Femur (tissue), 1 donor: ENCODE measurements at regions not wholly inside any gene's neighbourhood (a gene's known extent, or its start where the extent isn't known, plus 50 kb on each side); places are given as distances from the start of the nearest gene placed in this dataset.
A peak's percentile ranks its signal among the peaks of the same experiment; 100 is the strongest.

Experiments used
- DNase-seq: peaks from one replicate; pipeline ENCODE4 v3.0.0-alpha.2; 2017

DNA sequence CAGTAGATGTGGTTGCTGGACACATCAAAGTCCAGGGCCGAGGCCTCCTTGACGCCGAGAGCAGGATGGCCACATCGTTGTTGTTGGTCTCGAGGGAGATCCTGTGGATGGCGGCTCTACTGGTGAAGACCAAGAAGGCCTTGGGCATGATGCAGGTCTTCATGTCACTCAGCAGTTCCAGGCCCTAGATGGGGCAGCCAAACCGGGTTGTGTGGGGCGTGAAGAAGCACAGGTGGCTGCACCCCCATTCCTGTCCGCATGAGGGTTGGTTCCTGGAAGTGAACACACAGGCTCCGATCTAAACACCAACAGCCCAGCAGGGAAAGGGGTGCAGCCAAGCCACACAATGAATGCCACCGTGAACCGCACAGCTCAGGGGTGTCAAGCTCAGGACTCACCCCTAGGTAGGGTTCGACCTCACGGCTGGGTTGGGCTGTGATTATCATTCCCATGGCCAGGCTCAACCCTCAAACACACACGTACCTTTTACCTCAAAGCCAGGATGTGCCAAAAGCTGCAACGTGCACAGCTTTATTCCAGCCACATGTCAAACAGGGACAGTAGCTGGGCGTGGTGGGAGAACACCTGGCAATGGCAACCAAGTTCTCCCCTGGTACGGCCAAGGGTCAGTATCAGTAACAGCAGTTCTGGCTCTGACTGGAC is 132.3 kb downstream of the CRYBB2 start:
- DNase-seq, result peak; percentile 13

GRCh38 chr22:25352294-25352680 is 132.8 kb downstream of the CRYBB2 start:
- no peak for DNase-seq

GRCh38 chr22:25353516-25354445 is 134.3 kb downstream of the CRYBB2 start:
- no peak for DNase-seq

GRCh38 chr22:25354456-25354855 is 135.0 kb downstream of the CRYBB2 start:
- DNase-seq, result no peak

GRCh38 chr22:25357132-25357455 is 137.7 kb downstream of the CRYBB2 start:
- no peak for DNase-seq

DNA sequence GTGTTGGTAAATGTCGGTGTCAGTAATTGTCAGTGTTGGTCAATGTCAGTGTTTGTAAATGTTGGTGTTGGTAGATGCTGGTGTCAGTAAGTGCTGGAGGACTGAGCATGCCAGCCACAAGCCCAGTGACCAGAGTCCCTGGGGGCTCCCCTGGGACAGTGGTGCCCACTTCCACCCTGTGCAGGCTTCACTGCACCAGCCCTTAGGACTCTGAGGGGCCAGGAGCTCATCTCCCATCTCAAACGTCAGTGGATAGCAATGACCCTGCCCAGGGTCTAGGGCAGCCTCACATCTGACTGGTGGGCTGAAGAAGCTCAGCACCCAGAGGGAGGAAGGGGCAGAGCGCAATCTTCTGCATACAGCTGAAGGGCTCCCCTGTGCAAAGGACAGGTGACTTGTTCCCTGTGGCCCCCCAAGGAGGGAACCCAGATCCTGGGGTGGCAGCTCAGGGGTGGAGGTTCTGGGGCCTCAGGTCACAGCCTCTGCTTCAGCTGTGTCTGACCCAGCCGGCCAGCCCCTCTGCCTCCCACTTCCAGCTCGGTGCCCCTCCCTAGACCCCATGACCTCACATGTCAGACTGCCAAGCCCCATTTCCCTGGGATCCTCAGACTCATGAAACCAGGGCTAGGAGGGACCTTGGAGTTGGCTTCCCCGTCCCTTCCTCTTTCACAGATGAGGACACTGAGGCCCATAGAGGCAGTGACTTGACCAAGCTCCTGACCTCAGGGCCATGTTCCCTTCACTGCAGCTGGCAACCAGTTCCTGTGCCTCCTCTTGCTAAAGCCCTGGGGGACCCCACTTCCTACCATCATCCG is 138.4 kb downstream of the CRYBB2 start:
- DNase-seq, result no peak

GRCh38 chr22:25358421-25359170 is 139.2 kb downstream of the CRYBB2 start:
- DNase-seq, result no peak

- no peak for DNase-seq
Measured at GRCh38 chr22:25359601-25360261, 140.3 kb downstream of the CRYBB2 start.

GRCh38 chr22:25360411-25360810 is 141.0 kb downstream of the CRYBB2 start:
- no peak for DNase-seq

GRCh38 chr22:25360891-25361645 is 141.6 kb downstream of the CRYBB2 start:
- DNase-seq, result no peak

DNA sequence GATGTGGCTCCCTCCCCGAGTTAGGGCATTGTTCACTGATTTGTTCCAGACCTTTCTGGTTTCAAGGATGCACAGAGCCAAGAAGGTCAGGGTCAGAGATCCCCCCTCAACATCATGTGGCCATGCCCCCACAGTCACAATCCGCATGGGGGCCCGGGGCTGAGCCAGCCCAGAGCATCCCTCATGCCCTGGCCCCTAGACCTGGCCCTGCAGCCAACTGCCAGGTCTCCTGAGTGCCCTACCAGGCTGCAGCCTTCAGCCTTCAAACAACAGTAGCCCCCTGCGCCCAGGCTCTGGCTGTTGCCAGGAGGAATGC is 142.4 kb downstream of the CRYBB2 start:
- DNase-seq, result no peak

DNA sequence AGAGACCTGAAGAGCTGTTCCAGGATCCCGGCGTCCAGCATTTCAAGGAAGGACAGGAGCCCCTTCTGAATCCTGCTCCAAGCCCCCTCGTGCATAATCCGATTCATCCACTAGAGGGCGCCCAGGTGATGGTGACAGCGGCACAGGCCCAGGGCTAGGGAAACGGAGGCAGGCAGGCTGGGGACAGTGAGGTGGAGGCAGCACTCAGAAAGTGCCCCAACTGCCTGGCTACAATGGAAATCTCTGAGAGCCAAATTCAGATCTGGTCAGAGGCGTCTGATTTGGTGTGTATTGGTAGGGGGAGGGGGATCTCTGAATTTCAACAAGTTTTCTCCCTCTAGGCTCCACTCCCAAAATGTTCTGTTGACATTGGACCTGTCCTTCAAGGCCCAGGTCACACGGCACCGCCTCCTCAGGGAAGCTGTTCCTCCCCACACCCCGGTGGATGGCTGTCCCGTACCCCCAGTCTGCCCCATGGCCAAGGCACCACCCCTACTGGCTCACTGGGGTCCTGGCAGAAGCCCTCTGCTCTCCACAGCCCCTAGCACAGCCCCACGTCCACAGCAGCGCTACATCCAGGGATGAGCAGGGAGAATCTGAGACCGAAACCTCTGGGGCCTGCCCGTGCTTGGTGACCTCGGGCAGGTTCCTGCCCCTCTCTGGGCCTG is 142.9 kb downstream of the CRYBB2 start:
- DNase-seq, result peak; percentile 67

GRCh38 chr22:25362883-25363240 is 143.4 kb downstream of the CRYBB2 start:
- no peak for DNase-seq

DNA sequence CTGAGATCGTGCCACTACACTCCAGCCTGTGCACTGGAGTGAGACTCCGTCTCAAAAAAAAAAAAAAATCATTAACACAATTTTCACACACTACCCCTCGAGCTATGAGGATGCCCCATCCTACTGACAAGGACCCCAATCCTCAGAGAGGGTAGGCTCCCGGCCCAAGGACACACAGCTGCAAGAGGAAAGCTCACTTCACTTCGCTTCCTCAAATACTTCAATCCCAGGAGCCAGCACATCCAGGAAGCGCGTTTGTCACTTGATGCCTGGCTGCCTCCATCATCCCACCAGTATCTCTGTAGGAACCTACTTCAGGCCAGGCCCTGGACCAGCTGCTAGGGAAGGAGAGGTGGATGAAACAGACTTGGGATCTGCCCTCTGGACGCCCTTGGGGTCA is 144.0 kb downstream of the CRYBB2 start:
- DNase-seq, result no peak

GRCh38 chr22:25364281-25364680 is 144.8 kb downstream of the CRYBB2 start:
- no peak for DNase-seq

- no peak for DNase-seq
Measured at GRCh38 chr22:25364736-25365241, 145.3 kb downstream of the CRYBB2 start.

GRCh38 chr22:25365491-25366261 is 146.2 kb downstream of the CRYBB2 start:
- no peak for DNase-seq

DNA sequence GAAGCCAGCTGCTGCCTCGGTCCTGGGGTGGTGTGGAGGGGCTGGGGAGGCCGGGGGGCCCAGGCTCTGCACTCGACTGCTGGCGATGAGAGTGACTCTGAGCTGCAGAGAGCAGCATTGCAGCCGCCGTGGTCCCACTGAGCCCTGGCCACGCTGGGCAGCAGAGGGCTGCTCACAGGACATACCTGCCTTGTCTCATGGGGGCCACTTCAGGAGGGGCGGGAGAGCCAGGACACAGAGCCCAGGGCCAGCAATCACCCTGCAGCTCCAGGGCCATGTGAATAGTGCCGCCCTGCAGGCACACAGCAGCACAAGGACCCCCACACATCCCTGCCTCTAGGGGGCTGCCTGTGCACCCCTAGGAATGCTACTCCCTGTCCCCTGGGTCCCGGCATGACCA is 147.0 kb downstream of the CRYBB2 start:
- DNase-seq, result no peak

GRCh38 chr22:25366876-25367466 is 147.5 kb downstream of the CRYBB2 start:
- no peak for DNase-seq

DNA sequence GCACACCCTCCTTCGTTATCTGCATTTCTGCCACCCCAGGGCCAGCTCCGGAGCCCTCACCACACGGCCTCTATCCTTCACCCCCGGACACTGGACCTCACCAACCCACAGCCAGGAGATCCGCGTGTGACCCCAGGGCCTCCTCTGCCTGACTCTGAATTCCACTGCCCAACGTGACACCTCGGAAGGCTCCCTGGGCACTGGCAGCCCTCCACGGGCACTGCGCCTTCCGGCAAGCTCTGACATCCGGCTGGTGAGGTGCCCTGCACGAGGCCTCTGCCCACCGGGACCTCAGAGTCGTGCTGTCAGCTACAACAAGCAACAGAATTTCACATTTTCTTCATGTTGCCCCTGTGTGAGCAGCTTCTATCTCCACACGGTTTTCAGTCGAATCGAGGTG is 148.3 kb downstream of the CRYBB2 start:
- DNase-seq, result no peak
